Femur (tissue), 1 donor: ENCODE measurements at regions not wholly inside any gene's neighbourhood (a gene's known extent, or its start where the extent isn't known, plus 50 kb on each side); places are given as distances from the start of the nearest gene placed in this dataset.
"Not testable (repeated sequence)": the region's sequence is repeated elsewhere in the genome, so short reads cannot be mapped to it uniquely, and the experiment has no call there.

ENCODE experiments used
- DNase-seq: peaks from one replicate; pipeline ENCODE4 v3.0.0-alpha.2; 2017

GRCh38 chr1:242806324-242806723 lies 281.8 kb upstream of the PLD5 start:
- no peak for DNase-seq

DNA sequence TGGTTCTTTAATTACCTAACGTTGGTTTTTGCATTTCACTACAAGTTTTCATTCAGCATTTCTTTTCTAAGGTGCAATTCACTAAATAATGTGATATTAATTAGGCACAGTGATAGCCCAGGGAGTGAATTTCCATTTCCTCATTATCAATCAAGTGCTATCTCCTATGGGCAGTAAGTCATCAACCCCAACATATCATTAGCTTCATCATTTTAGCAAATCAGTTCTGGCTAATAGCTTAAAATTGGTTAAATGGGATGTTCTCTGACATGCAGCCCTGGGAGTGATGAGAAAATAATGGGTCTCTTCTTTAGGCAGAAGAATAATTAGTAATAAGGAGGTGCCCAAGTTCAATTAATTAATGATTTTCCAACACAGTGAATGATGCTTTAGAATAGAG lies 280.9 kb upstream of the PLD5 start:
- DNase-seq, result not testable (repeated sequence)

- DNase-seq, result no peak
Measured at GRCh38 chr1:242802973-242803372, 278.5 kb upstream of the PLD5 start.

DNA sequence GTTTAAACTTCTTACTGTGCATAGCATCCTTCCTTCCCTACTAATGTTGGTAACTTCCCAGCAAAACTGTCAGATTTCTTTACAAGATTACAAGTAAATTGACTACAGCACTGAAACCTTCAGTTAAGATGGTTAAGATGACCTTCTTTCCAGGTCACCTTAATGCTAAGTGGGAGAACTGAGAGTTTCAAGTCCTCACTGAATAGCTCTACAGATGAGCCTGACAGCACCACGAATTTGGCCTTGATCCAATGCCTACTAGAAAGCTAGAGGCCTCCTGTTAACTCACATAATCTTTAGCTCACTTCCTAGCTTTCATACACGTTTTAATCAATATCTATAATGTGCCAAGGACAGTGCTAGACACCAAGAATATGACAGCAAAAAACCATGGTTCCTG lies 276.0 kb upstream of the PLD5 start:
- DNase-seq, result no peak

DNA sequence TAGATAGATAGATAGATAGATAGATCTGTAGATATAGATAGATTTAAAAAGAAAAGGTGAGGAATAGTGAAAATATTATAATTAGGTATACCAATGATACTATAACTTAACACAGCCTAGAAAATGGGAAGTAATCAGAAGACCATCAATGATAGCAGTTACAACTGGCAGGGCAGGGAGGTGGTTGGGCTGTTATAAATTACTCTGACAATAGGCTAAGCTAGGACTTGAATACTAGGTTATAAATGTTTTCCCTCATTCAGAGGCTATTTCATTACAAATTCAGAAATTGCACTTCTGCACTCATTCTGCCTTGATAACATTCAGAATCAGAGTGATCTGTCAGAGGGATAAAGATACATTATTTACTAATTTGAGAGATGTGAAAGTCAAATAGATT lies 273.4 kb upstream of the PLD5 start:
- DNase-seq, result no peak

GRCh38 chr1:242788771-242789170 lies 264.3 kb upstream of the PLD5 start:
- DNase-seq, result no peak

DNA sequence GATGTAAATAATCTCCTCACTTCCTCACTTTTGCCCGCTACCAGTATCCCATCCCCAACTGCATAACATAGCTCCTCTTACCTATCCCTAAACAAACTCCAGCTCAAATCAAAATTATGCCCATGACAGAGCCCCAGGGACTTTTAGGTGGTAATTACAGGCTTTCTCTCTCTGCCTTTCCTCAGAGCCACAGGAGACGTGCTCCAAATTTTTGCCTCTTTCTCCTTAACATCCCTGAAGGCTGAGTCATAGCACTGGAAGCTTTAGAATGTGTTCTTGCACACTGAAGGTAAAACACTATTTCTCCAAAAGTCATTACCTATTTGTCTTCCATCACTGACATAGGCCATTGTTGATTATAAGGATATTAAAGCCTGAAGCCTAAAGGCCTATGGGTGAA lies 263.5 kb upstream of the PLD5 start:
- DNase-seq, result no peak

GRCh38 chr1:242784807-242785206 lies 260.3 kb upstream of the PLD5 start:
- no peak for DNase-seq

GRCh38 chr1:242784084-242784483 lies 259.6 kb upstream of the PLD5 start:
- DNase-seq, result peak; percentile 43

- DNase-seq, result no peak
Measured at GRCh38 chr1:242774256-242774655, 249.8 kb upstream of the PLD5 start.

DNA sequence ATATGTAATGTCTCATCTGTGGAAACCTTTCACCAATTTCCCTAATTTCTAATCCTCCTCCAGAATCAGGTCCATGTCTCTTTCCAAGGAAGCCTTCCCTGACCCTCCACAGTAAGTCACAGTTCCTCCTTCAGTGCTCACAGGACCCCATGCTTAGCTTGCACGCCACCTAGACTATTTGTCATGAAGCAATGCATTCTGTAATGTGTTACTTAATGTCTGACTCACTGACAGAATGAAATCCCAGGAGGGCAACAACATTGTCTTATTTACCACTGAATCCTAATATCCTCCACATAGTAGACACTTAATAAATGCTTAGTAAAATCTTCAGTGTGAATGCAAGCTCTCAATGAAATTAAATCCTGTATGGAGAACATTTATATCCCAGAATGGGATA lies 245.9 kb upstream of the PLD5 start:
- no peak for DNase-seq

- DNase-seq, result no peak
Measured at GRCh38 chr1:242764161-242764560, 239.7 kb upstream of the PLD5 start.

DNA sequence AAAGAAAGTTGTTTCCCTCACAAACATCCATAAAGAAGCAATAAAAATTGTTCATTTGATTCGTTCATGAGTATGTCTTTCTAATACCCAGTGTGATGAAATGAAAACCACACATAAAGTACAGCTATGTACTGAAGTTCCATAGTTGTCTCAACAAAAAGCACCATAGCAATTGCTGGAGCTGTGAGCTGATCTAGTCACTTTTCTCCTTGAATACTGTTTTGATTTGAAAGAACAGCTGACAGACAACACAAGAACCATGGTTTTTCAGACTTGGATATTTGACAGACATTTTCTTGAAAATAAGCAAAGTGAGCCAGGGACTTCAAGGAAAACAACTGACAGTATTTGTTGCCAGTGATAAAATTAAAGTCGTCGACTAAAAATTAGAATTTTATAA lies 237.1 kb upstream of the PLD5 start:
- DNase-seq, result no peak

DNA sequence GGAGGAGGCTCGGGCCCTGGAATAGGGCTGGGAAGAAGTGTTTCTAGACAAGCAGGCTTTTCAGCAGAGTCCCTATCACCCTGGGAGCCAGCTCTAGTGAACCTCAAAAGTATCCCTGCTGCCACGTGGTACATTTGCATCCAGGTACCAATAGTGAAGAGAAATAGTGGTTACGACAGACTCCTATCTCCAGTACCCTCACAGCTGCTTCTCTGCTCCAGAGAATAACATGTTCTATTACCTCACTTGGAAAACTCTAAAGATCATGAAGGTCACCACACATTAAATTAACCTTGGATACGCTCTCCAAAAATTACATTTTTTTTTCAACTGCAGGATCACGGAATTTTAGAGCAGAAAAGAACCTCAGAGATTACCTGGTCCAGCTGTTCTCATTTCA lies 230.4 kb upstream of the PLD5 start:
- DNase-seq, result no peak

GRCh38 chr1:242754125-242754524 lies 229.6 kb upstream of the PLD5 start:
- no peak for DNase-seq

DNA sequence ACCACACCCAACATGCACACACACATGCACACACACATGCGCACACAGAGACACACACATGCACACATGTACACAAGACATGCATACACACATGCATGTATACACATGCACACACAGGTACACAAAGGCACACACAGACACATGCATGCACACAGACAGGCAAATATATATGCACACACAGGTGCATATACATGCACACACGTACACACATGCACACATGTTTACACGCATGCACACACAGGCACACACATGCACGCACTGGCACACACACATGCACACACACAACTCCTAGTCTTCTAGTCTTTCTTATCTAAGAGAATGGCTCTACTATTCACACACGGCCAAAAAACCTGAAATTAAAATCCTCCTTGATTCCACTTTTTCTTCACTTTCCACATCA lies 222.7 kb upstream of the PLD5 start:
- DNase-seq, result no peak

- peak; percentile 26 for DNase-seq
Measured at GRCh38 chr1:242745079-242745478, 220.6 kb upstream of the PLD5 start.

DNA sequence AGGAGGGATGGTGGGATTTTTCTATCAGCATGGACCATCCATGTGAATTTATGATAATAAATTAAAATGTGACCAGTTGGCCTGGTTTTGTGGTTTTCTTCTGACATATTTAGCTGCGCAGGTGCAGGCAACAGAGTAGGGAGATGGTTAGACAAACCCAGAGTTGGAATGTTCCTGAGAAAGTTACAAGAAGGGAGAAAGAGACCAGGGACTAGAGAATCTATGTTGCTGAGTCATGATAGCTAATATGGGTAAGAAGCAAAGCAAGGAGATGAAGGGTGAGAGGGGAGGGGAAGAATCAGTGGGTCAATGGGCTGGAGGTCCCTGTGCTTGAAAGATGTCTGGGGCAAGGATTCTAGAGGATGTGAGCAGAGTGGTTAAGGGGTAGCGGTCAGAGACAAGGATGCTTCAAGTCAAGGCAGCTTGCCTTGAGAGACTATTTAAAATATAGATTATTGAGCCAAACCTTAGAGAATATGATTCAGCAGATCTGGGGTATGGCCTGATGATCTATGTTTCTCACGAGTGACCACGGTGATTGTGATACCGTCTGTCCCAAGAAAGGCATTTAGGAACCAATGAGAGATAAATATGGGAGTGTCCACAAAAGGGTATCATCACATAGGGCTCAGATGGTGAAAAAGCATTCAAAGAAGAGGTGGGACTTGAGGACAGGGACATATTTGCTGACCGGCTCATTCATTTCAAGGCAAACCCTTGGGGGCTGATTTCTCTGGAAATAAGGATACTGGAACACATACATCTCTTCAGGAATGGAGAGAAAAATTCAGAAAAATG lies 219.7 kb upstream of the PLD5 start:
- no peak for DNase-seq

GRCh38 chr1:242738702-242739645 lies 214.5 kb upstream of the PLD5 start:
- DNase-seq, result no peak

GRCh38 chr1:242736611-242737010 lies 212.1 kb upstream of the PLD5 start:
- no peak for DNase-seq

DNA sequence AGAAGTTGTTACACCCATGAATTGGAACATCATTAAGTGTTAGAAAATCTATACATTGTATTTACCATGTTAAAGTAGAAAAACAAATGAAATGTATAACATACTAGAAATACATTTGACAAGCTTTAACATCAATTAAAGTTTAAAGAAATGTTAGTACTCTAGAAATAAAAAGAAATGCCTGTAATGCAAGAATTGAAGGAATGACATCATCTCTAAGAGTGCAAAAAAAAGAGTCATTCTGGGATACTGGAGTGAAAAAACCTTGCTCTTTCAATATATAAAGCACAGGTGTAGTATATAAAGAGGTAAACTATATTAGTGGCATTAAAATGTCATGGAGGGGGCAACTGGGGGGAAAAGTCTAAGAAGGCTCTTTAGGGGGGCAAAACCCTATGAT lies 210.8 kb upstream of the PLD5 start:
- DNase-seq, result no peak

GRCh38 chr1:242731446-242731845 lies 206.9 kb upstream of the PLD5 start:
- no peak for DNase-seq

- no peak for DNase-seq
Measured at GRCh38 chr1:242728696-242729095, 204.2 kb upstream of the PLD5 start.

DNA sequence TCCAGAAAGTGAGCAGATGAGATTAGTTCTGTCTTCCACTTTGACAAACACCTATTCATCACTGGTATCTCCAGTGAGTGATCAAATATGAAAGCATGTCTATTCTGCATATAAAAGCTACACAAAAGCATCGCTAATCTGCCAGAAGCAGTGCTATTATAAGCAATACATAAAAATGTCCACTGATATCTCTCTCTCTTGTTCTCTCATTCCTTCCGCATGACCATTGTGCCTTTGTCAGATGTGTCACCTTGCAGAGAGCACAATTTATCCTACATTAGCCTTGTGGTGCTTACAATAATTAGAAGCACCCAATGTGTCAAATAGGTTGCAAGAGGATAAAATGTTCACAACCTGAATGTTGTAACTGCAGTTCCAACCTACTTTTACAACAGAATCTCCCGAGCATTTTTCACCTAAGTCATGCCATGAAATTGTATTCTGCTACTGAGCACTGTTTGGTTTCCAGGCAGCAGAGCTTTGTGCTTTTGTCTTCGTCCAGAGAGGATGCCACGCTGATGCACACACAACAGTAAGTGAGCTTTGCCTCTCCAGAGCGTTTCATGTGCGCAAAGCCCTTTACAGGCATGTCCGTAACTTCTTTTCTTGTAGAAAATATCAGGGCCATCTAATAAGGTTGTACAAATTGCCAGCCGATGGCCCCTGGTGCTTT lies 198.7 kb upstream of the PLD5 start:
- DNase-seq, result no peak
